Right lobe of liver (tissue), 4 donors: ENCODE measurements at regions not wholly inside any gene's neighbourhood (a gene's known extent, or its start where the extent isn't known, plus 50 kb on each side); places are given as distances from the start of the nearest gene placed in this dataset.

Experiments used
- CTCF ChIP-seq, 4 donors: fragments of 200-600 bp in 3 of 4; fragments of 450-650 bp in 1 of 4; IDR thresholded peaks; one replicate each; pipeline versions ENCODE4 v1.5.1 to v1.8.0; 2016 to 2022; ENCODE audit warnings: antibody characterized with exemption in 4 of 4, mild to moderate bottlenecking in 2 of 4
- POLR2A ChIP-seq: fragments of 450-650 bp; IDR thresholded peaks from one replicate; pipeline ENCODE4 v1.6.1; 2017; ENCODE audit warnings: antibody characterized with exemption, mild to moderate bottlenecking
- donor health status: DM: no; HTN: no; CAD: no.
- donor health status: DM: no; HTN: no; CAD: no.
- donor health status: DM: no; HTN: yes; CAD: no.

DNA sequence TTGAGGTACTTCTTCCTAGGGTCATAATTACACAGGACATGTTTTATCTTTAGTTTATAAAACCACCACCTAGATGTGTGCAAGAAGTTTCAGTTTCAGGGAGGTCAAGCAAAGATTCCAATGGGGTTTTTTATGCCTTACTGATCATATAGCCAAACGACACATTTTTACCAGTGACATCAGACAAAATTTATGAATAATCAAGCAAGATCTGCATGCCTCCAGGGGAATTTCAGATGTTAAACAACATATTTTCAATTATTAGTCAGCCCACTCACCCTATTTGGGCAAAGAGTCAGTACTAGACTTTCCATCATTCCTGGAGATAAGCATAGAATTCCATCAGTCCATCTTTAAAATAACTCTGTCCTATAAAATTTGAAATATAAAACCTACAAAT, 867.4 kb downstream of the KCNT2 start:
- TF ChIP-seq POLR2A, result no peak
- no peak for TF ChIP-seq CTCF (IDR thresholded peaks at IDR 0.05)
